Retinal pigment epithelial cell (primary cell): ENCODE measurements at regions not wholly inside any gene's neighbourhood (a gene's known extent, or its start where the extent isn't known, plus 50 kb on each side); places are given as distances from the start of the nearest gene placed in this dataset.

Experiments used
- DNase-seq: peaks from one replicate; pipeline ENCODE4 v3.0.0-alpha.2; 2010; ENCODE audit warnings: low read depth
- H3K4me3 ChIP-seq: 2 replicates; pipeline ENCODE4 v1.5.1; 2011; ENCODE audit warnings: mild to moderate bottlenecking, low read length, control low read depth, moderate library complexity
- CTCF ChIP-seq: conservative IDR thresholded peaks from 2 replicates; pipeline ENCODE4 v1.5.1; 2011; ENCODE audit warnings: low read depth, low read length, control low read depth, inconsistent platforms

DNA sequence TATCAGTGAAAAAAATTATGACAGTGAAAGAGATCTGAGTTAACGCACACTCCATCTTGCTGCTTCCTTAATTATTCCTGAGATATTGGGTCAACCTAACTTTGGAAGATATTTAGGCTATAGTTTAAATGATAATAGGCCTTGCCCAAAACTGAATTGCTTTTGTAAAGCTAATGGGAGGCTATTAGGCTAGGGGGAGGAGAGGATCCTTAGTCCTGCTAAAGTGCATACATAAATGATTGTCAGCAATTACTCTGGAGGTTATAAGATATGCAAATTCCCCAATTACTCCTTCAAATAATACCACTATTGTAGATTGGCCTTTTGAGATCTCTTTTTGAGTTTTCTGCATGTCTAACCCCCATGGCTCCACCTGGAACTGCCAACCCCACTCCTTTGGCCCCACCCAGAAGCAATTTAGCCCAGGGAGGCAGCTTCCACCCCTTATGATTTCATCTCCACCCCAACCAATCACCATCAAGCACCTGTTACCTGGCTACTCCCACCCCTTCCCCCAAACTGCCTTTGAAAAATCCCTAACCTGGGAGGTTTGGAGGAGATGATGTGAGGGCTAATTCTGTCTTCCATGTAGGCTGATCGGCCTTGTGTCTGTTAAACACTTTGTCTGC lies 509.3 kb upstream of the TGFBR2 start:
- TF ChIP-seq CTCF = no peak
- no peak overlapping the region for H3K4me3 ChIP-seq
- no peak for DNase-seq

GRCh38 chr3:30098243-30098642 lies 508.2 kb upstream of the TGFBR2 start:
- H3K4me3 ChIP-seq = no peak overlapping the region
- no peak for TF ChIP-seq CTCF
- DNase-seq = no peak

GRCh38 chr3:30098653-30099455 lies 507.5 kb upstream of the TGFBR2 start:
- TF ChIP-seq CTCF = no peak
- H3K4me3 ChIP-seq = no peak overlapping the region
- DNase-seq = peak; percentile 48

GRCh38 chr3:30102356-30102755 lies 504.0 kb upstream of the TGFBR2 start:
- no peak for TF ChIP-seq CTCF
- no peak for DNase-seq
- no peak overlapping the region for H3K4me3 ChIP-seq

GRCh38 chr3:30103186-30103585 lies 503.2 kb upstream of the TGFBR2 start:
- H3K4me3 ChIP-seq = no peak overlapping the region
- DNase-seq = no peak
- TF ChIP-seq CTCF = no peak

DNA sequence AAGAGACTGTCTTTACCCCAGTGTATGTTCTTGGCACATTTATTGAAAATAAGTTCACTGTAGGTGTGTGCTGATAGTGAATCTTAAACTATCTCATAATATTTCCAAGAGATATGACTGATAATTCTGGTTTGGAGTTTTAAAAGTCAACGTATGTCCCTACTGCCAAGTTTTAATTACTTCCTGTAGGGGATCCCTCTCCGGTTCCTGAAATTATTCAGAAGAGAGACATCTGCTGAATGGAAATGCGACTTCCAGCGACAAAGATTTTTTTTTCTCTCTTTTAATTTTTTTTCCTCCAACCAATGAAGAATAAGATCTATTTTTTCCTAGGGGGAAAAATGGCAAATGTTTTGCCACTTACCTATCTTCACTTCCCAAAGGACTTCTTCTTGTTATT lies 498.9 kb upstream of the TGFBR2 start:
- H3K4me3 ChIP-seq = no peak overlapping the region
- TF ChIP-seq CTCF = no peak
- no peak for DNase-seq

GRCh38 chr3:30112411-30112810 lies 494.0 kb upstream of the TGFBR2 start:
- TF ChIP-seq CTCF = no peak
- no peak overlapping the region for H3K4me3 ChIP-seq
- DNase-seq = no peak
